Esophagus muscularis mucosa (tissue), 4 donors: ENCODE measurements at regions not wholly inside any gene's neighbourhood (a gene's known extent, or its start where the extent isn't known, plus 50 kb on each side); places are given as distances from the start of the nearest gene placed in this dataset.

ENCODE experiments used
- EP300 ChIP-seq: sonication (generic); formaldehyde crosslinking; IDR thresholded peaks from one replicate; pipeline ENCODE4 v1.6.1; 2017; ENCODE audit warnings: antibody characterized with exemption
- POLR2A ChIP-seq: fragments of 450-650 bp; IDR thresholded peaks from one replicate; pipeline ENCODE4 v1.6.1; 2017; ENCODE audit warnings: antibody characterized with exemption, moderate library complexity, mild to moderate bottlenecking, low read depth
- TF ChIP-seq, protein P1 (sequence below), 3 experiments: fragments of 200-600 bp in 2 of 3; fragments of 450-650 bp in 1 of 3; sonication (generic) in 2 of 3; IDR thresholded peaks; one replicate each; pipeline ENCODE4 v1.5.1; 2017 to 2019; ENCODE audit warnings: antibody characterized with exemption in 3 of 3, mild to moderate bottlenecking in 2 of 3, moderate library complexity in 1 of 3

DNA sequence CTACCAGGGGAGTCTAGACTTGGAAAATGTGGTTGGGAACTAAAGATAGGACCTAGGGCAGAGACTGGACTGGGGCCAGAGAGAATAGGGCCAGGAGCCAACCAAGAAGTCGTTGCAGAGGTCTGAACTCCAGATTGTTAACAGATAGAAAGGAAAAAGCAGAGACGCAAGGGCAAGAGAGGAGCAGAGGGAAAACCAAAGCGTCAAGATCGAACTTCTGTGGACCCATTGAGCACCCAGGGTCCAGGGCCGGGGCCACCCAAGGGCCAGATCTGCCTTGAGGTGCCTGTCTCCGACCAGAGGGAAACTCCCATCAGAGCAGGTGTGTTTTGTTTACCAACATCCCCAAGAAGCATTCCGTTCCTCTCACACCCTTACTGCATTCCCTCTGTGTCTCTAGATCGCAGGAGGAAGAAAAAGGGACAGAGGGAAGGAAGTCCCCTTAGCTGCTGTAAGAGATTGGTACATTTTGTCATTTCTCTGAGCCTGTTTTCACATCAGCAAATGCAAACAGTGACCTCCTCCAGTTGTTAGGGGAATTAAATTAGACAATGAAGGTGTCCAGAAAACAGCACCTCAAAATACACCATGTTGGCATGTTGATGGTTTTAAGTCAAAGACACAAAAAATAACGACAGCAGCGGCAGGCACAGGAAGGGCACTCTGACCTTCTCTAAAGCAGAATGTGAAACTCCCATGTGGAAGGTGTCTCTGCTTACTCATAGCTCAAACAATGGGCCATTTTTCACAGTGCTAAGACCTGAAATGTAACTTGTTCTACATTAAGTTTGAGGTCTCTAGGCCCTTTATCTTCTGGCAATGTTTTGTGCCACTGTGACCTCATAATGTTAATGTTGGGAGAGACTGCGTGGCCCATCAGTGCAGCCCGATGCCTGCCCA, 105.8 kb upstream of the RAB4A start:
- TF ChIP-seq POLR2A (no peak), EP300 (no peak)
- TF ChIP-seq, protein P1, sequence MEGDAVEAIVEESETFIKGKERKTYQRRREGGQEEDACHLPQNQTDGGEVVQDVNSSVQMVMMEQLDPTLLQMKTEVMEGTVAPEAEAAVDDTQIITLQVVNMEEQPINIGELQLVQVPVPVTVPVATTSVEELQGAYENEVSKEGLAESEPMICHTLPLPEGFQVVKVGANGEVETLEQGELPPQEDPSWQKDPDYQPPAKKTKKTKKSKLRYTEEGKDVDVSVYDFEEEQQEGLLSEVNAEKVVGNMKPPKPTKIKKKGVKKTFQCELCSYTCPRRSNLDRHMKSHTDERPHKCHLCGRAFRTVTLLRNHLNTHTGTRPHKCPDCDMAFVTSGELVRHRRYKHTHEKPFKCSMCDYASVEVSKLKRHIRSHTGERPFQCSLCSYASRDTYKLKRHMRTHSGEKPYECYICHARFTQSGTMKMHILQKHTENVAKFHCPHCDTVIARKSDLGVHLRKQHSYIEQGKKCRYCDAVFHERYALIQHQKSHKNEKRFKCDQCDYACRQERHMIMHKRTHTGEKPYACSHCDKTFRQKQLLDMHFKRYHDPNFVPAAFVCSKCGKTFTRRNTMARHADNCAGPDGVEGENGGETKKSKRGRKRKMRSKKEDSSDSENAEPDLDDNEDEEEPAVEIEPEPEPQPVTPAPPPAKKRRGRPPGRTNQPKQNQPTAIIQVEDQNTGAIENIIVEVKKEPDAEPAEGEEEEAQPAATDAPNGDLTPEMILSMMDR (IDR thresholded peaks at IDR 0.05) = no peak
